ENCODE measurements at regions not wholly inside any gene's neighbourhood (a gene's known extent, or its start where the extent isn't known, plus 50 kb on each side); places are given as distances from the start of the nearest gene placed in this dataset.

DNA sequence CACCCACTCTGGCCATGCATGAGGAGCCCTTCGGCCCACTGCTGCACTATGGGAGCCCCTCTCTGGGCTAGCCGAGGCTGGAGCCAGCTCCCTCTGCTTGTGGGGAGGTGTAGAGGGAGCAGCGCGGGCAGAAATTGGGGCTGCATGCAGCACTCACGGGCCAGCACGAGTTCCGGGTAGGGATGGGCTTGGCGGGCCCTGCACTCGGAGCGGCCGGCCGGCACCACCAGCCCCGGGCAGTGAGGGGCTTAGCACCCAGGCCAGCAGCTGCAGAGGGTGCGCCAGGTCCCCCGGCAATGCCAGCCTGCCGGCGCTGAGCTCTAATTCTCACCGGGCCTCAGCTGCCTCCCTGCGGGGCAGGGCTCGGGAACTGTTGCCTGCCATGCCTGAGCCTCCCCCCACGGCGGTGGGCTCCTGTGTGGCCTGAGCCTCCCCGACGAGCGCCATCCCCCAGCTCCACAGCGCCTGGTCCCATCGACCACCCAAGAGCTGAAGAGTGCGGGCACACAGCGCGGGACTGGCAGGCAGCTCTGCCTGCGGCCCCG lies 209.0 kb downstream of the LTN1 start:
- Histone ChIP-seq H3K36me3 (ENCODE audit: low read depth) (no peaks in the 10 kb centered on the region), H3K9me3 (no peaks in the 10 kb centered on the region), H3K4me3 (no peak overlapping the region), H3K4me1 (ENCODE audit: low read depth) (no peaks in the 10 kb centered on the region)
- ATAC-seq (no peak), DNase-seq (peak in 1 of 3 donors; percentile 38)
- intact Hi-C loops (cut with DNase I, micrococcal nuclease): no loop called here
- TF ChIP-seq, protein P1, sequence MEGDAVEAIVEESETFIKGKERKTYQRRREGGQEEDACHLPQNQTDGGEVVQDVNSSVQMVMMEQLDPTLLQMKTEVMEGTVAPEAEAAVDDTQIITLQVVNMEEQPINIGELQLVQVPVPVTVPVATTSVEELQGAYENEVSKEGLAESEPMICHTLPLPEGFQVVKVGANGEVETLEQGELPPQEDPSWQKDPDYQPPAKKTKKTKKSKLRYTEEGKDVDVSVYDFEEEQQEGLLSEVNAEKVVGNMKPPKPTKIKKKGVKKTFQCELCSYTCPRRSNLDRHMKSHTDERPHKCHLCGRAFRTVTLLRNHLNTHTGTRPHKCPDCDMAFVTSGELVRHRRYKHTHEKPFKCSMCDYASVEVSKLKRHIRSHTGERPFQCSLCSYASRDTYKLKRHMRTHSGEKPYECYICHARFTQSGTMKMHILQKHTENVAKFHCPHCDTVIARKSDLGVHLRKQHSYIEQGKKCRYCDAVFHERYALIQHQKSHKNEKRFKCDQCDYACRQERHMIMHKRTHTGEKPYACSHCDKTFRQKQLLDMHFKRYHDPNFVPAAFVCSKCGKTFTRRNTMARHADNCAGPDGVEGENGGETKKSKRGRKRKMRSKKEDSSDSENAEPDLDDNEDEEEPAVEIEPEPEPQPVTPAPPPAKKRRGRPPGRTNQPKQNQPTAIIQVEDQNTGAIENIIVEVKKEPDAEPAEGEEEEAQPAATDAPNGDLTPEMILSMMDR (IDR thresholded peaks at IDR 0.05): no peak

DNA sequence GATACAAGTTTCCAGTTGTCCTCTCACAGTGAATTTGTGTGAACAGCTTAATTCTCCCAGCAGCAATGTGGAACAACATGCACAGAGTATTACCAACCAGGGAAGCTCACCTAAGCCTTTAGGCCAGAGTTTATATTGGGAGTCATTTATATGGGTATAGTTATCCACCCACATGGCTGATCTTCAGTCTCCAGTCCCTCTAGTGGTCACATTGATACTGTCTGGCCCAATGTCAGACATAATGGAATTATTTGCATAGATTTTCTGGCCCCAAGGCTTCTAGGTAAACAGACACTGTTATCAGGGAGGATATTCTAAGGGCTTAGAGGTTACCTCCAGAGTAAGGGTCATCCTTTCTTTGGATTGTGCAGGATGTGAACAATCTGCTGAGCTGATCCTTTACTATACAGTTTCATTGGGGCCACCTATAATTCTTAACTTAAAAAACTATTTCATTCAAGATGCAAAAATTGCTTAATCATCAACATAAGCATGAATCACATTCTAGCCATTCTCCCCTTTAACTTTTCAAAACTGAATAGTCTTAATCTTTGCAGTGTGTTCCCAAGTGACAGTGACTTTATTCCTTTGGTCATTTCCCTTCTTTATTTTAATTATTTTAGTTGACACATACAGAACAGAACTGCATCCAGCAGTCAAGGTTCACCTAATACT lies 210.9 kb downstream of the LTN1 start:
- TF ChIP-seq, protein P1 (IDR thresholded peaks at IDR 0.05): no peak
- intact Hi-C loops (cut with DNase I, micrococcal nuclease): no loop called here
- Histone ChIP-seq H3K4me3 (no peak overlapping the region), H3K9me3 (no peaks in the 10 kb centered on the region), H3K36me3 (ENCODE audit: low read depth) (no peaks in the 10 kb centered on the region), H3K4me1 (ENCODE audit: low read depth) (no peaks in the 10 kb centered on the region)
- DNase-seq (no peak), ATAC-seq (peak; percentile 52)

DNA sequence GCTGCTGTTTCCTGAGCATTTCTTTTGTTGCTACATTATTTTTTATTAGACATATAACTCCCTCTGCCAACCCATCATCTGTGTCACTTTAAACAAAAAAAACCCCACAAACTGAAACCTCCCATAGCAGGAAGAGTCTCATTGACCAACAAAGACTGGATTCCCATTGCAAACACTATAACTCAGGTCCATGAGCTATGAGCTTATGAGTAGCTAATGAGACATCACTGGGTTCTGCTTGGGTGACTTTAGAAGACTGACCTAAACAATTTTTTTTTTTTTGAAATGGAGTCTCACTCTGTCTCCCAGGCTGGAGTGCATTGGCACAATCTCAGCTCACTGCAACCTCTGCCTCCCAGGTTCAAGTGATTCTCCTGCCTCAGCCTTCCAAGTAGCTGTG lies 212.8 kb downstream of the LTN1 start:
- DNase-seq (no peak), ATAC-seq (no peak)
- intact Hi-C loops (cut with DNase I, micrococcal nuclease): no loop called here

DNA sequence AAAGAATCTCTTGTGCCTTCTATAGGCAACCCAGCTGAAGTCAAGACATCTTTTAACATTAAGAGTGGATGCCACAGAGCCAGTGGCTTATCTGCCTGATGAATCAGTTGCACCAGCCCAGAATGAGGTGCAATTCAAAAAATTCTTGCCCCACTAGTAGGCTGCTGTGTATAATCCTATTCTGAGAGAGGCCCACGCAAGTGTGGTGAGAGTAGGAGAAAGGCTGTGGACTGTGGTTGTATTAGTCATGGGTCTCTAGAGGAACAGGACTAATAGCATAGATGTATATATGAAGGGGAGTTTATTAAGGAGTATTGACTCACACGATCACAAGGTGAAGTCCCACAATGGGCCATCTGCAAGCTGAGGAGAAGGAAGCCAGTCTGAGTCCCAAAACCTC lies 216.4 kb downstream of the LTN1 start:
- intact Hi-C loops (cut with DNase I, micrococcal nuclease): no loop called here
- TF ChIP-seq, protein P1 (IDR thresholded peaks at IDR 0.05): no peak
- ATAC-seq: no peak
- Histone ChIP-seq H3K9me3 (no peaks in the 10 kb centered on the region), H3K36me3 (ENCODE audit: low read depth) (no peaks in the 10 kb centered on the region), H3K4me1 (ENCODE audit: low read depth) (no peaks in the 10 kb centered on the region), H3K4me3 (no peak overlapping the region)
- DNase-seq: no peak

More for the DNA sequence above, 212.8 kb downstream of the LTN1 start:
- no peak overlapping the region for H3K4me3 ChIP-seq
- H3K36me3 ChIP-seq (ENCODE audit: low read depth): no peaks in the 10 kb centered on the region
- no peaks in the 10 kb centered on the region for H3K4me1 ChIP-seq (ENCODE audit: low read depth)
- H3K9me3 ChIP-seq: no peaks in the 10 kb centered on the region
- TF ChIP-seq, protein P1 (IDR thresholded peaks at IDR 0.05): no peak

DNA sequence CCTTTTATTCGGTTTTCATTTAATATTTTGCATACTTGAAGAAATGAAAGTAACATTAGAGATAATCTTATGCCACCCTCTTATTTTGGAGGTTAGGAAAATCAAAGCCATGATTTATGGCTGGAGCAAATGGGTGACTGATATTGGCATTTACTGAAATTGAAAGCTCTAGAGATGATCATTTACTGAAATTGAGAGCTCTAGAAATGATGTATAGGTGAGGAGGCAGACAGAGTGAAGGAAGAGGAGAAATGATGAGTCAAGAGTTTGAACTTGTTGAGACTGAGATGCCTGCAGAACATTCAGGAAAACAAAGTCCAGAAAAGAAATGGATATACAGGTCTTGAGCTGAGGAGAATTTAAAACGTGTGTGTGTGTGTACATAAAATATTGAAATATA lies 217.6 kb downstream of the LTN1 start:
- TF ChIP-seq, protein P1 (IDR thresholded peaks at IDR 0.05): no peak
- DNase-seq (no peak), ATAC-seq (no peak)
- intact Hi-C loops (cut with DNase I, micrococcal nuclease): no loop called here
- Histone ChIP-seq H3K9me3 (no peaks in the 10 kb centered on the region), H3K4me3 (no peak overlapping the region), H3K4me1 (ENCODE audit: low read depth) (no peaks in the 10 kb centered on the region), H3K36me3 (ENCODE audit: low read depth) (no peaks in the 10 kb centered on the region)
